Endodermal cell (in vitro differentiated cells): ENCODE measurements at regions not wholly inside any gene's neighbourhood (a gene's known extent, or its start where the extent isn't known, plus 50 kb on each side); places are given as distances from the start of the nearest gene placed in this dataset.

Source experiments
- DNase-seq: peaks from one replicate; pipeline ENCODE4 v3.0.0-alpha.2; 2017
- H3K27ac ChIP-seq: 2 replicates; pipeline ENCODE4 v1.5.1; 2013; ENCODE audit warnings: mild to moderate bottlenecking, low read depth, low read length, moderate library complexity
- H3K27me3 ChIP-seq: 2 replicates; pipeline ENCODE4 v1.6.1; 2013; ENCODE audit warnings: mild to moderate bottlenecking, low read length, moderate library complexity; ENCODE audit not compliant: insufficient read depth, control insufficient read depth, poor library complexity, severe bottlenecking
- H3K36me3 ChIP-seq: 2 replicates; pipeline ENCODE4 v1.7.0; 2013; ENCODE audit warnings: mild to moderate bottlenecking, low read length, moderate library complexity; ENCODE audit not compliant: control insufficient read depth, insufficient read depth
- H3K4me1 ChIP-seq: one replicate; pipeline ENCODE4 v1.7.0; 2013; ENCODE audit warnings: low read length; ENCODE audit not compliant: control insufficient read depth, insufficient read depth
- H3K4me3 ChIP-seq: 2 replicates; pipeline ENCODE4 v1.5.1; 2013; ENCODE audit warnings: mild to moderate bottlenecking, low read length, moderate library complexity
- H3K9ac ChIP-seq: 2 replicates; pipeline ENCODE4 v1.6.1; 2013; ENCODE audit warnings: mild to moderate bottlenecking, low read length, moderate library complexity; ENCODE audit not compliant: poor library complexity, severe bottlenecking; ENCODE audit errors: extremely low read depth
- H3K9me3 ChIP-seq: 2 replicates; pipeline ENCODE4 v1.6.1; 2013; ENCODE audit warnings: mild to moderate bottlenecking, low read length, moderate library complexity; ENCODE audit not compliant: control insufficient read depth
- H3K27ac Mint-ChIP-seq: 2 replicates; pipeline ENCODE4 v1.8.0; 2020; ENCODE audit warnings: mixed read lengths
- H3K27me3 Mint-ChIP-seq: 2 replicates; pipeline ENCODE4 v1.8.0; 2021; ENCODE audit warnings: mild to moderate bottlenecking, mixed read lengths; ENCODE audit not compliant: insufficient read depth
- H3K36me3 Mint-ChIP-seq: 2 replicates; pipeline ENCODE4 v1.8.0; 2020; ENCODE audit warnings: low read depth, mixed read lengths
- H3K4me1 Mint-ChIP-seq: 2 replicates; pipeline ENCODE4 v1.8.0; 2020; ENCODE audit warnings: mixed read lengths
- H3K4me3 Mint-ChIP-seq: 2 replicates; pipeline ENCODE4 v1.8.0; 2020; ENCODE audit warnings: mild to moderate bottlenecking, moderate library complexity, mixed read lengths
- H3K9me3 Mint-ChIP-seq: 2 replicates; pipeline ENCODE4 v1.8.0; 2020; ENCODE audit warnings: mild to moderate bottlenecking, mixed read lengths
- WGBS, 2 experiments: methylation state at CpG; one replicate each; pipeline versions ENCODE4 v1.1.5 to v1.1.7; 2013; ENCODE audit warnings: missing lambda C conversion rate in 2 of 2, mixed read lengths in 1 of 2; ENCODE audit not compliant: insufficient coverage in 1 of 2, insufficient read length in 1 of 2; 5-methylcytosine and 5-hydroxymethylcytosine counted together
- TF ChIP-seq, protein P1 (sequence below): fragments of 200-600 bp; sonication (generic); conservative IDR thresholded peaks from 2 replicates; pipeline ENCODE4 v1.5.0; 2021; ENCODE audit warnings: antibody characterized with exemption, mild to moderate bottlenecking

- H3K36me3 Mint-ChIP-seq: peaks cover 3% of the 10 kb centered on the region
- H3K4me1 Mint-ChIP-seq: no peaks in the 10 kb centered on the region
- peaks cover 33% of the 10 kb centered on the region for H3K9me3 ChIP-seq
- no peak overlapping the region for H3K9ac ChIP-seq
- no peak overlapping the region for H3K27ac ChIP-seq
- H3K4me3 Mint-ChIP-seq: no peak overlapping the region
- DNase-seq: no peak
- WGBS, 2 experiments: 86 to 87% methylated on average over 2 of the region's 2 CpGs
- H3K27ac Mint-ChIP-seq: no peak overlapping the region
- peak overlapping the region; percentile 21 for H3K4me3 ChIP-seq
- TF ChIP-seq, protein P1, sequence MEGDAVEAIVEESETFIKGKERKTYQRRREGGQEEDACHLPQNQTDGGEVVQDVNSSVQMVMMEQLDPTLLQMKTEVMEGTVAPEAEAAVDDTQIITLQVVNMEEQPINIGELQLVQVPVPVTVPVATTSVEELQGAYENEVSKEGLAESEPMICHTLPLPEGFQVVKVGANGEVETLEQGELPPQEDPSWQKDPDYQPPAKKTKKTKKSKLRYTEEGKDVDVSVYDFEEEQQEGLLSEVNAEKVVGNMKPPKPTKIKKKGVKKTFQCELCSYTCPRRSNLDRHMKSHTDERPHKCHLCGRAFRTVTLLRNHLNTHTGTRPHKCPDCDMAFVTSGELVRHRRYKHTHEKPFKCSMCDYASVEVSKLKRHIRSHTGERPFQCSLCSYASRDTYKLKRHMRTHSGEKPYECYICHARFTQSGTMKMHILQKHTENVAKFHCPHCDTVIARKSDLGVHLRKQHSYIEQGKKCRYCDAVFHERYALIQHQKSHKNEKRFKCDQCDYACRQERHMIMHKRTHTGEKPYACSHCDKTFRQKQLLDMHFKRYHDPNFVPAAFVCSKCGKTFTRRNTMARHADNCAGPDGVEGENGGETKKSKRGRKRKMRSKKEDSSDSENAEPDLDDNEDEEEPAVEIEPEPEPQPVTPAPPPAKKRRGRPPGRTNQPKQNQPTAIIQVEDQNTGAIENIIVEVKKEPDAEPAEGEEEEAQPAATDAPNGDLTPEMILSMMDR: no peak
- H3K27me3 Mint-ChIP-seq: no peaks in the 10 kb centered on the region
- no peaks in the 10 kb centered on the region for H3K27me3 ChIP-seq
- H3K9me3 Mint-ChIP-seq: peaks cover 20% of the 10 kb centered on the region
- H3K36me3 ChIP-seq: no peaks in the 10 kb centered on the region
- H3K4me1 ChIP-seq: no peaks in the 10 kb centered on the region
Observed at GRCh38 chr13:77838271-77838670, 80.4 kb downstream of the EDNRB start.

- no peak for DNase-seq
- Histone ChIP-seq H3K9ac (no peak overlapping the region), H3K27ac (no peak overlapping the region), H3K27me3 (no peaks in the 10 kb centered on the region), H3K4me3 (no peak overlapping the region), H3K4me1 (no peaks in the 10 kb centered on the region), H3K9me3 (peaks cover 33% of the 10 kb centered on the region), H3K36me3 (no peaks in the 10 kb centered on the region)
- TF ChIP-seq, protein P1: no peak
- peaks cover 20% of the 10 kb centered on the region for H3K9me3 Mint-ChIP-seq
- H3K4me3 Mint-ChIP-seq: no peak overlapping the region
- H3K27ac Mint-ChIP-seq: no peak overlapping the region
- WGBS, 2 experiments: 97% methylated on average over 3 of the region's 3 CpGs; no CpG with 5 or more reads in 1 of the 2 experiments
- no peaks in the 10 kb centered on the region for H3K4me1 Mint-ChIP-seq
- H3K27me3 Mint-ChIP-seq: no peaks in the 10 kb centered on the region
- peaks cover 3% of the 10 kb centered on the region for H3K36me3 Mint-ChIP-seq
Observed at GRCh38 chr13:77836423-77836822, 82.2 kb downstream of the EDNRB start.

DNA sequence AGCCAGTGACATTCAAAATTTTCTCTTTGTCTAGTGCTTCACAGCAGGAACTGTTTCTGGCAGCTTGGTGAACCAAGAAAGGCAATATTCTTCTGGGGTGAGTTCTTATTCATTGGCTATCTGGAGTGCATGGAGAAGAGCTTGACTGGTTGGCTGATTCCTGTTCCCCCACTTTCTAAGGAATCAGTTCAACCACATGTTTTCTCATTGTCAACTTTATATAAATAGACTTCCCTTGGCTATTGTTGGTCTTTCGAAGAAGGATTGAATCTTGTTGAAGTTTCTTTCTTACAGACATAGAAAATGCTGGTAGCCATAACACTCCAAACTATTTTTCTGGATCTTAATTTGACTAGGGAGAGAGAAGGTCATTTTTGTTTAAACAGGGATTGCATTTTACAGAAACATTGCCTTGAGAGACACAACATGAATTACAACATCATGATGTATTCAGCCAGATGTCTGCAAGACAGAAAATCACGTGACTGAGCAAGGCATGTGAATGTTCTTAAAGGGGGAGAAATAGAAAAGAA lies 85.2 kb downstream of the EDNRB start:
- Histone ChIP-seq H3K27me3 (no peaks in the 10 kb centered on the region), H3K27ac (peak overlapping the region; percentile 98), H3K36me3 (no peaks in the 10 kb centered on the region), H3K4me1 (no peaks in the 10 kb centered on the region), H3K9ac (no peak overlapping the region), H3K9me3 (peaks cover 26% of the 10 kb centered on the region), H3K4me3 (no peak overlapping the region)
- Mint-ChIP-seq H3K9me3 (peaks cover 9% of the 10 kb centered on the region), H3K4me1 (no peaks in the 10 kb centered on the region), H3K36me3 (no peaks in the 10 kb centered on the region), H3K4me3 (no peak overlapping the region), H3K27ac (no peak overlapping the region), H3K27me3 (no peaks in the 10 kb centered on the region)
- no peak for DNase-seq
- WGBS, 2 experiments: 85% methylated on average over 1 of the region's 2 CpGs; no CpG with 5 or more reads in 1 of the 2 experiments
- TF ChIP-seq, protein P1: no peak
